GM23338 (cell line): ENCODE measurements at regions not wholly inside any gene's neighbourhood (a gene's known extent, or its start where the extent isn't known, plus 50 kb on each side); places are given as distances from the start of the nearest gene placed in this dataset.

Source experiments
- ATAC-seq: fragments of 200-7000 bp; cut with Tn5 transposase; 3 replicates; pipeline ENCODE4 v1.9.1; 2020
- DNase-seq: peaks from one replicate; pipeline ENCODE4 v3.0.0-alpha.2; 2015; ENCODE audit warnings: low spot score
- H2AFZ ChIP-seq: fragments of 200-600 bp; sonication (generic); 2 replicates; pipeline ENCODE4 v1.8.0; 2016; ENCODE audit warnings: antibody characterized with exemption, mild to moderate bottlenecking, moderate library complexity
- H3F3A ChIP-seq: fragments of 200-600 bp; sonication (generic); replicated peaks from 2 replicates; pipeline ENCODE4 v1.8.0; 2017; ENCODE audit warnings: antibody characterized with exemption, mixed run types, low read depth
- H3K27ac ChIP-seq: fragments of 200-600 bp; sonication (generic); 2 replicates; pipeline ENCODE4 v1.6.1; 2016; ENCODE audit warnings: low read depth
- H3K27me3 ChIP-seq: fragments of 200-600 bp; sonication (generic); 2 replicates; pipeline ENCODE4 v1.8.0; 2016; ENCODE audit warnings: mild to moderate bottlenecking, mixed run types, moderate library complexity; ENCODE audit not compliant: insufficient read depth
- H3K36me3 ChIP-seq: fragments of 200-600 bp; sonication (generic); 2 replicates; pipeline ENCODE4 v1.8.0; 2016; ENCODE audit warnings: mild to moderate bottlenecking; ENCODE audit not compliant: insufficient read depth
- H3K4me1 ChIP-seq: fragments of 200-600 bp; sonication (generic); 2 replicates; pipeline ENCODE4 v1.8.0; 2016; ENCODE audit warnings: mild to moderate bottlenecking, moderate library complexity; ENCODE audit not compliant: insufficient read depth
- H3K4me2 ChIP-seq: fragments of 200-600 bp; sonication (generic); 2 replicates; pipeline ENCODE4 v1.7.1; 2017; ENCODE audit warnings: mixed run types
- H3K4me3 ChIP-seq: fragments of 200-600 bp; sonication (generic); 2 replicates; pipeline ENCODE4 v1.6.1; 2016; ENCODE audit warnings: mixed run types
- H3K79me2 ChIP-seq: fragments of 200-600 bp; sonication (generic); replicated peaks from 2 replicates; pipeline ENCODE4 v1.8.0; 2017; ENCODE audit warnings: mild to moderate bottlenecking; ENCODE audit not compliant: insufficient read depth
- H3K9me2 ChIP-seq: fragments of 200-600 bp; sonication (generic); 2 replicates; pipeline ENCODE4 v1.8.0; 2017; ENCODE audit not compliant: insufficient read depth
- H4K20me1 ChIP-seq: fragments of 200-600 bp; sonication (generic); replicated peaks from 2 replicates; pipeline ENCODE4 v1.8.0; 2017; ENCODE audit warnings: mild to moderate bottlenecking; ENCODE audit not compliant: insufficient read depth
- H3K27ac Mint-ChIP-seq: 2 replicates; pipeline ENCODE4 v1.8.0; 2020; ENCODE audit warnings: inconsistent platforms, mild to moderate bottlenecking, moderate library complexity, mixed read lengths
- H3K27me3 Mint-ChIP-seq: 3 replicates; pipeline ENCODE4 v1.8.0; 2022; ENCODE audit warnings: low read depth, mild to moderate bottlenecking, moderate library complexity, mixed read lengths, inconsistent platforms; ENCODE audit not compliant: insufficient read depth, poor library complexity
- H3K36me3 Mint-ChIP-seq: 3 replicates; pipeline ENCODE4 v1.8.0; 2021; ENCODE audit warnings: low read depth, mild to moderate bottlenecking, inconsistent platforms, moderate library complexity, mixed read lengths
- H3K4me1 Mint-ChIP-seq: 3 replicates; pipeline ENCODE4 v1.8.0; 2020; ENCODE audit warnings: mild to moderate bottlenecking, inconsistent platforms, mixed read lengths
- H3K4me3 Mint-ChIP-seq: 3 replicates; pipeline ENCODE4 v1.8.0; 2021; ENCODE audit warnings: moderate library complexity, mild to moderate bottlenecking, inconsistent platforms, mixed read lengths
- H3K9me3 Mint-ChIP-seq: 3 replicates; pipeline ENCODE4 v1.8.0; 2020; ENCODE audit warnings: moderate library complexity, mild to moderate bottlenecking, inconsistent platforms, mixed read lengths
- CREB1 ChIP-seq: fragments of 250-450 bp; sonication (Bioruptor Pico); IDR thresholded peaks from 2 replicates; pipeline ENCODE4 v1.5.0; 2020; ENCODE audit warnings: low read depth, mild to moderate bottlenecking, moderate library complexity
- JUNB ChIP-seq: IDR thresholded peaks from one replicate; pipeline ENCODE4 v1.6.1; 2016; ENCODE audit warnings: antibody characterized with exemption; ENCODE audit not compliant: unreplicated experiment
- ZNF114 ChIP-seq: fragments of 250-450 bp; sonication (Bioruptor Pico); IDR thresholded peaks from 2 replicates; pipeline ENCODE4 v1.5.0; 2020; ENCODE audit warnings: mild to moderate bottlenecking, moderate library complexity
- ZNF462 ChIP-seq: fragments of 250-450 bp; sonication (Bioruptor Pico); IDR thresholded peaks from 2 replicates; pipeline ENCODE4 v1.5.0; 2020; ENCODE audit warnings: mild to moderate bottlenecking, moderate library complexity
- TF ChIP-seq, protein P1 (sequence below), 2 experiments: fragments of 200-600 bp in 1 of 2; sonication (generic) in 1 of 2; conservative IDR thresholded peaks; 2 replicates each; pipeline versions ENCODE4 v1.5.1 to v1.6.1; 2016 to 2017; ENCODE audit warnings: antibody characterized with exemption in 2 of 2, low read depth in 2 of 2, mild to moderate bottlenecking in 2 of 2, moderate library complexity in 1 of 2
- TF ChIP-seq, protein P2 (sequence below): IDR thresholded peaks from 2 replicates; pipeline ENCODE4 v1.6.1; 2016; ENCODE audit warnings: antibody characterized with exemption

GRCh38 chr4:56276547-56276946 lies 110.7 kb downstream of the AASDH start (continued):
- no peak for TF ChIP-seq ZNF462 (CRISPR knock-in tag)
- TF ChIP-seq ZNF114 (CRISPR knock-in tag): no peak

GRCh38 chr4:56273391-56273790 lies 113.9 kb downstream of the AASDH start:
- H4K20me1 ChIP-seq: no peaks in the 10 kb centered on the region
- H3K4me3 ChIP-seq: no peak overlapping the region
- H3K27ac ChIP-seq: no peak overlapping the region
- no peak for ATAC-seq
- H3K27ac Mint-ChIP-seq: no peak overlapping the region
- no peaks in the 10 kb centered on the region for H3K4me1 ChIP-seq
- H3K9me2 ChIP-seq: no peaks in the 10 kb centered on the region
- H3K27me3 Mint-ChIP-seq: peaks cover 1% of the 10 kb centered on the region
- no peak overlapping the region for H3K4me2 ChIP-seq
- DNase-seq: no peak
- no peaks in the 10 kb centered on the region for H3K36me3 Mint-ChIP-seq
- H3K27me3 ChIP-seq: no peaks in the 10 kb centered on the region
- no peaks in the 10 kb centered on the region for H3K79me2 ChIP-seq
- peaks cover 5% of the 10 kb centered on the region for H3K4me1 Mint-ChIP-seq
- no peaks in the 10 kb centered on the region for H3K36me3 ChIP-seq
- H2AFZ ChIP-seq: no peak overlapping the region
- no peaks in the 10 kb centered on the region for H3F3A ChIP-seq
- TF ChIP-seq ZNF114 (CRISPR knock-in tag): no peak
- TF ChIP-seq, protein P1, sequence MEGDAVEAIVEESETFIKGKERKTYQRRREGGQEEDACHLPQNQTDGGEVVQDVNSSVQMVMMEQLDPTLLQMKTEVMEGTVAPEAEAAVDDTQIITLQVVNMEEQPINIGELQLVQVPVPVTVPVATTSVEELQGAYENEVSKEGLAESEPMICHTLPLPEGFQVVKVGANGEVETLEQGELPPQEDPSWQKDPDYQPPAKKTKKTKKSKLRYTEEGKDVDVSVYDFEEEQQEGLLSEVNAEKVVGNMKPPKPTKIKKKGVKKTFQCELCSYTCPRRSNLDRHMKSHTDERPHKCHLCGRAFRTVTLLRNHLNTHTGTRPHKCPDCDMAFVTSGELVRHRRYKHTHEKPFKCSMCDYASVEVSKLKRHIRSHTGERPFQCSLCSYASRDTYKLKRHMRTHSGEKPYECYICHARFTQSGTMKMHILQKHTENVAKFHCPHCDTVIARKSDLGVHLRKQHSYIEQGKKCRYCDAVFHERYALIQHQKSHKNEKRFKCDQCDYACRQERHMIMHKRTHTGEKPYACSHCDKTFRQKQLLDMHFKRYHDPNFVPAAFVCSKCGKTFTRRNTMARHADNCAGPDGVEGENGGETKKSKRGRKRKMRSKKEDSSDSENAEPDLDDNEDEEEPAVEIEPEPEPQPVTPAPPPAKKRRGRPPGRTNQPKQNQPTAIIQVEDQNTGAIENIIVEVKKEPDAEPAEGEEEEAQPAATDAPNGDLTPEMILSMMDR (conservative IDR thresholded peaks at IDR 0.05; ENCODE audit: low read depth in 2 of 2): no peak
- no peak for TF ChIP-seq CREB1 (CRISPR knock-in tag)
- no peak for TF ChIP-seq JUNB
- TF ChIP-seq, protein P2, sequence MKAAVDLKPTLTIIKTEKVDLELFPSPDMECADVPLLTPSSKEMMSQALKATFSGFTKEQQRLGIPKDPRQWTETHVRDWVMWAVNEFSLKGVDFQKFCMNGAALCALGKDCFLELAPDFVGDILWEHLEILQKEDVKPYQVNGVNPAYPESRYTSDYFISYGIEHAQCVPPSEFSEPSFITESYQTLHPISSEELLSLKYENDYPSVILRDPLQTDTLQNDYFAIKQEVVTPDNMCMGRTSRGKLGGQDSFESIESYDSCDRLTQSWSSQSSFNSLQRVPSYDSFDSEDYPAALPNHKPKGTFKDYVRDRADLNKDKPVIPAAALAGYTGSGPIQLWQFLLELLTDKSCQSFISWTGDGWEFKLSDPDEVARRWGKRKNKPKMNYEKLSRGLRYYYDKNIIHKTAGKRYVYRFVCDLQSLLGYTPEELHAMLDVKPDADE: no peak
- no peaks in the 10 kb centered on the region for H3K9me3 Mint-ChIP-seq
- no peak overlapping the region for H3K4me3 Mint-ChIP-seq
